Skeletal muscle satellite cell (primary cell): ENCODE measurements at regions not wholly inside any gene's neighbourhood (a gene's known extent, or its start where the extent isn't known, plus 50 kb on each side); places are given as distances from the start of the nearest gene placed in this dataset.
"Not testable (repeated sequence)": the region's sequence is repeated elsewhere in the genome, so short reads cannot be mapped to it uniquely, and the experiment has no call there.

ENCODE experiments used
- H3K27me3 ChIP-seq: 2 replicates; pipeline ENCODE4 v1.7.0; 2013; ENCODE audit warnings: low read length; ENCODE audit not compliant: control insufficient read depth, insufficient read depth
- H3K36me3 ChIP-seq: 2 replicates; pipeline ENCODE4 v1.7.0; 2013; ENCODE audit warnings: mild to moderate bottlenecking, control low read depth, low read length; ENCODE audit not compliant: insufficient read depth
- H3K4me1 ChIP-seq: 2 replicates; pipeline ENCODE4 v1.7.0; 2013; ENCODE audit warnings: low read length; ENCODE audit not compliant: control insufficient read depth, insufficient read depth
- H3K4me2 ChIP-seq: 2 replicates; pipeline ENCODE4 v1.7.0; 2013; ENCODE audit warnings: mild to moderate bottlenecking, low read length
- H3K4me3 ChIP-seq: 2 replicates; pipeline ENCODE4 v1.7.0; 2013; ENCODE audit warnings: low read length
- H3K9ac ChIP-seq: 2 replicates; pipeline ENCODE4 v1.7.0; 2013; ENCODE audit warnings: mild to moderate bottlenecking, low read depth, low read length, moderate library complexity
- H3K9me3 ChIP-seq: replicated peaks from 2 replicates; pipeline ENCODE4 v1.7.0; 2013; ENCODE audit warnings: mild to moderate bottlenecking, control low read depth, low read length

- Histone ChIP-seq H3K4me1 (no peaks in the 10 kb centered on the region), H3K27me3 (no peaks in the 10 kb centered on the region), H3K36me3 (no peaks in the 10 kb centered on the region), H3K4me2 (no peak overlapping the region), H3K4me3 (no peak overlapping the region), H3K9me3 (no peaks in the 10 kb centered on the region), H3K9ac (no peak overlapping the region)
These were observed 88.2 kb upstream of the ARMC3 start for GRCh38 chr10:22839639-22840038.

DNA sequence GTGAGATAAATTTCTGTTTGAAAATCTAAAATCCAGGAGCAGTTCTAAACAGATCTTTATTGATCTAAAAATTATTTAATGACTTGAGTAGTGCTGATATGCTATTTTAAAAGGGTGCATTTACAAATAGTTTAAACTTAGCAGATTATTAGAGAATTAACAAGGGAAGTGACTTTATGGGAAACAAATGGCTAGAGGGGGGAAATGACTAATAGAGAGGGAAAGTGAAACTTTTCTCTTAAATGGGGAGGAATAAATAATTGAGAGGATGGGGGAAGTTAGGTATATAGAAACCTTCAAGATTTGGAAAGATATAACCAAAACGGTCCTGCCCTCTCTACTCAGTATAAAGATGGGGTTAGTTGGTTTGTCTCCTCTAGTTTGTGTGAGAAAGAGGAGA is 90.1 kb upstream of the ARMC3 start:
- Histone ChIP-seq H3K4me1 (no peaks in the 10 kb centered on the region), H3K9ac (no peak overlapping the region), H3K9me3 (no peaks in the 10 kb centered on the region), H3K27me3 (no peaks in the 10 kb centered on the region), H3K36me3 (no peaks in the 10 kb centered on the region), H3K4me3 (no peak overlapping the region), H3K4me2 (no peak overlapping the region)

- Histone ChIP-seq H3K4me3 (no peak overlapping the region), H3K4me2 (no peak overlapping the region), H3K27me3 (no peaks in the 10 kb centered on the region), H3K9me3 (no peaks in the 10 kb centered on the region), H3K9ac (no peak overlapping the region), H3K36me3 (no peaks in the 10 kb centered on the region), H3K4me1 (no peaks in the 10 kb centered on the region)
These were observed 90.5 kb upstream of the ARMC3 start for GRCh38 chr10:22837351-22837750.

DNA sequence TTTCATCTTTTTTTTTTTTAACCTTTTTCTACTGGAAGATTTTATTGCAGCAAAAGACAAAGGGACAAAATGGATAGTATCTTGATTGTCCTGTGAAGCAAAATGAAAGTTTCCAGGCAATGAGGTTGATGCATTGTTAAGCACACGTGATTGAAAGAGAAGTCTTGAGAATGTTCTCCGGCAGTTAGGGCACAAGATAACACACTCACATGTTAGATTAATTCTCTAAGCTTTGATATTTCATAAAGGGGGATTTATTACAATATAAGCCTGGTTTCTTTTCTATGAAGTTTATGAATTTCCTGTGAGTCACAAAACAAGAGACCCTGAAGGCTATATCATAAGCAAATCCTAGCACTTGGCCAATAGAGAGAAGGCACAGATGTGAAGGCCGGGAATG is 93.4 kb upstream of the ARMC3 start:
- H3K4me1 ChIP-seq = peaks cover 7% of the 10 kb centered on the region
- no peak overlapping the region for H3K4me3 ChIP-seq
- H3K4me2 ChIP-seq = no peak overlapping the region
- no peaks in the 10 kb centered on the region for H3K9me3 ChIP-seq
- no peaks in the 10 kb centered on the region for H3K36me3 ChIP-seq
- no peaks in the 10 kb centered on the region for H3K27me3 ChIP-seq
- H3K9ac ChIP-seq = no peak overlapping the region

DNA sequence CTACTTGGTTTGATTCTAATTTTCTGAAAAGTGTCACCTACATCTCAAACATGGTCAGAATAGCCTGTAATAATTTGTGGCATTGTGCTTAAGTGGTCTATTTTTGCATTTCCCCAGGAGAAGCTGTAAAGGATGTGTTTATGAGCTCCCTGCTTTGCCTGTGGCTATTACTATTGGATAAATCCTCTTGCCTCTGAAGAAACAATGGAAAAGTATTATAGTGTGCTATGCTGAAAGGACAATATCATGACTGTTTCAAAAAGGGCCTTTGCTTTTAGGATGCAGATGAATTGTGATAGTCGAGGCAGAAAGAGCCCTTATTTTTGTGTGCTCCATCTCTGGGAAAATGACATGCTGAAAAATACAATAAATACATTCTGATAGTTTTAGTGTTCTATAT is 94.1 kb upstream of the ARMC3 start:
- Histone ChIP-seq H3K4me1 (peaks cover 10% of the 10 kb centered on the region), H3K27me3 (no peaks in the 10 kb centered on the region), H3K36me3 (no peaks in the 10 kb centered on the region), H3K4me2 (no peak overlapping the region), H3K9ac (no peak overlapping the region), H3K9me3 (no peaks in the 10 kb centered on the region), H3K4me3 (no peak overlapping the region)

GRCh38 chr10:22833353-22833752 is 94.5 kb upstream of the ARMC3 start:
- Histone ChIP-seq H3K4me1 (peaks cover 14% of the 10 kb centered on the region), H3K4me2 (no peak overlapping the region), H3K27me3 (no peaks in the 10 kb centered on the region), H3K36me3 (no peaks in the 10 kb centered on the region), H3K4me3 (no peak overlapping the region), H3K9me3 (no peaks in the 10 kb centered on the region), H3K9ac (no peak overlapping the region)

GRCh38 chr10:22832851-22833250 is 95.0 kb upstream of the ARMC3 start:
- Histone ChIP-seq H3K4me1 (peaks cover 16% of the 10 kb centered on the region), H3K36me3 (no peaks in the 10 kb centered on the region), H3K27me3 (no peaks in the 10 kb centered on the region), H3K9me3 (no peaks in the 10 kb centered on the region), H3K9ac (no peak overlapping the region), H3K4me2 (no peak overlapping the region), H3K4me3 (no peak overlapping the region)

GRCh38 chr10:22832066-22832602 is 95.7 kb upstream of the ARMC3 start:
- Histone ChIP-seq H3K4me1 (peaks cover 16% of the 10 kb centered on the region), H3K27me3 (no peaks in the 10 kb centered on the region), H3K4me3 (no peak overlapping the region), H3K9me3 (no peaks in the 10 kb centered on the region), H3K4me2 (no peak overlapping the region), H3K9ac (no peak overlapping the region), H3K36me3 (no peaks in the 10 kb centered on the region)

DNA sequence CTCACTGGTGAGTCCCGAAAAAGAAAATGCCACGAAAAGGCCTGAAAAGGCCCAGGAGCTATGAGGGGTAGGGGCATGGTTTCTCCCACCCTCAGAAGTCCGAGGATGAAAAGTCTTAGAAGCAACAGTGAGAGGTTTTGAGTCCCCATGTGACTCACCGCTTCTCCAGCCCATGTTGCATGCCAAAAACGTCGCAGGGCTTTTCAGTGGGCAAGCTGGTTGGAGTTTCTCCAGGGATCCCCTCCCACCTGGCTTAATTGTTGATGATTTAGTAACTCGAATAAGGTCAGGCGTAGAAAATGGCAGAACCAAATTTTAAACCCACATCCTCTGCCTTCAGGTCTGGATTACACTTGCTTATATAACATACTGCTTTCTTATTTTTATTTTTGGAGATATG is 96.3 kb upstream of the ARMC3 start:
- Histone ChIP-seq H3K36me3 (no peaks in the 10 kb centered on the region), H3K4me2 (no peak overlapping the region), H3K4me3 (no peak overlapping the region), H3K9ac (no peak overlapping the region), H3K9me3 (no peaks in the 10 kb centered on the region), H3K27me3 (no peaks in the 10 kb centered on the region), H3K4me1 (peaks cover 16% of the 10 kb centered on the region)

DNA sequence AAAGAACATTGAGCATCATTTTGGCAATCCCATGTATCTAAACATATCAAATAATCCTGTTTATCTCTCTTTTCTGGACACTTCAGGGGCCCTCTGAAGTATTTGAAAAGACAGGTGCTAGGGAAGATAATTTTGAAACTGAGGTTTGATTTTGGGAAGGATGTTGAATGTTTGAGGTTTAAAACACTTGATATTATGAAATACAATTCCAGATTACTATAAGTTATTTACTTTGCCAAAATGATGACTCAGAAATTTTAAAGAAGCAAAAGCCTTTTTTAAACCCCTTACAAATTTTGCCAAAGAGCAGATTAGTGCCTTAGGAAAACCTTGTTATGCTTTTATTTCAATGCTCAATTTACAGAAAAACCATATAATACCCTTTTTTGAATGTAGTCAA is 99.1 kb upstream of the ARMC3 start:
- not testable (repeated sequence) for H3K36me3 ChIP-seq, H3K9ac ChIP-seq, H3K27me3 ChIP-seq, H3K4me3 ChIP-seq, H3K4me2 ChIP-seq, H3K9me3 ChIP-seq
- peaks cover 36% of the 10 kb centered on the region for H3K4me1 ChIP-seq

GRCh38 chr10:22825841-22826240 is 102.0 kb upstream of the ARMC3 start:
- Histone ChIP-seq H3K9me3 (no peaks in the 10 kb centered on the region), H3K4me2 (no peak overlapping the region), H3K9ac (no peak overlapping the region), H3K36me3 (no peaks in the 10 kb centered on the region), H3K4me3 (no peak overlapping the region), H3K4me1 (peaks cover 48% of the 10 kb centered on the region), H3K27me3 (no peaks in the 10 kb centered on the region)

DNA sequence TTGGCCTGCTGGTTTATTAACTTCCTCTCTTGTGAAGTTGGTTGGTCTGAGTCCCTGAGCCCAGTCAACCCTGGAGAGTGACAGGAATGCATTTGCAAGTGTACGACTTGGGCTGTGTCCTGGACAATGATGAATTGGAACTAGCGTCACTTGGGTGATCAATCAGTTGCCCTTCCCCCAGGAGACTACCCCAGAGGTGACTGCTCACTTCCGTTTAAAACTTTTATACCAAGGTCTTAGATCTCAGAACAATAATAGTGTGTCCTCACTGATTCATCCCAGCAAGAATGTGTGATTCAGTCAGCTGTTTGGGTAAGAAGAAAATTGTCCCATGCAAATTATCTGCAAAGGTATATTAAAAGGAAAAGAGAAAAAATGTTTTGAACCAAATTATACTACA is 102.9 kb upstream of the ARMC3 start:
- Histone ChIP-seq H3K27me3 (no peaks in the 10 kb centered on the region), H3K4me2 (peak overlapping the region; percentile 23), H3K36me3 (no peaks in the 10 kb centered on the region), H3K9me3 (no peaks in the 10 kb centered on the region), H3K9ac (no peak overlapping the region), H3K4me1 (peaks cover 48% of the 10 kb centered on the region), H3K4me3 (peak overlapping the region; percentile 22)
